GM12865 (cell line): ENCODE measurements at regions not wholly inside any gene's neighbourhood (a gene's known extent, or its start where the extent isn't known, plus 50 kb on each side); places are given as distances from the start of the nearest gene placed in this dataset.

ENCODE experiments used
- DNase-seq: peaks from one replicate; pipeline ENCODE4 v3.0.0; 2010; ENCODE audit warnings: low read depth
- H3K4me3 ChIP-seq: 2 replicates; pipeline ENCODE4 v1.5.1; 2011; ENCODE audit warnings: mild to moderate bottlenecking, low read depth, low read length, control low read depth
- CTCF ChIP-seq: IDR thresholded peaks from 2 replicates; pipeline ENCODE4 v1.5.1; 2011; ENCODE audit warnings: low read length, control low read depth, low read depth, inconsistent platforms; ENCODE audit not compliant: insufficient read depth; ENCODE audit errors: missing control alignments

GRCh38 chr7:41501006-41501405 is 201.9 kb downstream of the INHBA start:
- TF ChIP-seq CTCF: no peak
- DNase-seq: no peak
- no peak overlapping the region for H3K4me3 ChIP-seq

GRCh38 chr7:41492603-41493002 is 210.3 kb downstream of the INHBA start:
- no peak for TF ChIP-seq CTCF
- DNase-seq: no peak
- H3K4me3 ChIP-seq: no peak overlapping the region

DNA sequence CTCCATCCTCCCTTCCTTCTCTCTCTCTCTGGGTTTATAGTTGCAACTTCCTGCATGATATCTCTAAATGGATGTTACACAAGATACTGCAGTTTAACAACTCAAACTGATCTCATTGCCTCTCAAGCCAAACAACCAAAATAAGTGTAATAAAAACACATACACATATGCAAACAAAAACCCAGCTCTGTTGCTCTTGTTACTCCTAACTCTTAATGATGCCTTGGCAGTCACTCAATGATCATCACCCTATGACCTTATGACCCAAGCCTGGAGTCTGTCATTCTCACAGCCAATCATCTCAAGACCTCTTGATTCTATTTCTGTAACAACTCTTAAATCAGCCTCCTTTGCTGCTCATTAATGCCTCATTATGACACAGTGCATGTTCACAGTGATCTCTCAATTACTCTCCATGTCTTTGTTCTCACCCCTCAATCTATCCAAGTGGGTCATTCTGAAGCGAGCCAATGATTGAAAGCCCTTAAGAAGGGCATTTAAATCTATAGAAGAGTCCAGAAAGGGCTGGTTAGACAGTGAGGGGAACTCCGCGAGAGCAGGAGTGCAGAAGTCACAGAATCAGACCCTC is 210.9 kb downstream of the INHBA start:
- TF ChIP-seq CTCF: no peak
- DNase-seq: no peak
- no peak overlapping the region for H3K4me3 ChIP-seq

DNA sequence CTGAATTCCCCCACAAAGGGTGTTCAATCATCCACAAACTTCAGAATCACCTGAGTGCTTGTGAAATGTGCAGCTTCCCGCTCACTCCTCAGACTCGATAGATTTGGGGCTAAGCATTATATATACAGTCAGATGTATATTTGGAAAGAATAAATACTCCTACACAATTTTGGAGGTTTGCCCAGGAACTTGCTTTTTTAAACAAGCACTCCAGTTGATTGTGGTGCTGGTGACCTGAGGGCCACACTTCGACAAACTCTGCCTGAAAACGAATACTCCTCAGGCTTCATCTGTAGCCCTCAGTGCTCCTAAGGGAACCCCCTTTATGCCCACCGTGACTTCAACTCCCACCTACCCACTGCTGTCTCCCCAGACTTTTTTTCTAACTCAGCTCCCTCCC is 211.6 kb downstream of the INHBA start:
- no peak overlapping the region for H3K4me3 ChIP-seq
- DNase-seq: no peak
- no peak for TF ChIP-seq CTCF

GRCh38 chr7:41489885-41490284 is 213.0 kb downstream of the INHBA start:
- no peak overlapping the region for H3K4me3 ChIP-seq
- no peak for DNase-seq
- no peak for TF ChIP-seq CTCF

DNA sequence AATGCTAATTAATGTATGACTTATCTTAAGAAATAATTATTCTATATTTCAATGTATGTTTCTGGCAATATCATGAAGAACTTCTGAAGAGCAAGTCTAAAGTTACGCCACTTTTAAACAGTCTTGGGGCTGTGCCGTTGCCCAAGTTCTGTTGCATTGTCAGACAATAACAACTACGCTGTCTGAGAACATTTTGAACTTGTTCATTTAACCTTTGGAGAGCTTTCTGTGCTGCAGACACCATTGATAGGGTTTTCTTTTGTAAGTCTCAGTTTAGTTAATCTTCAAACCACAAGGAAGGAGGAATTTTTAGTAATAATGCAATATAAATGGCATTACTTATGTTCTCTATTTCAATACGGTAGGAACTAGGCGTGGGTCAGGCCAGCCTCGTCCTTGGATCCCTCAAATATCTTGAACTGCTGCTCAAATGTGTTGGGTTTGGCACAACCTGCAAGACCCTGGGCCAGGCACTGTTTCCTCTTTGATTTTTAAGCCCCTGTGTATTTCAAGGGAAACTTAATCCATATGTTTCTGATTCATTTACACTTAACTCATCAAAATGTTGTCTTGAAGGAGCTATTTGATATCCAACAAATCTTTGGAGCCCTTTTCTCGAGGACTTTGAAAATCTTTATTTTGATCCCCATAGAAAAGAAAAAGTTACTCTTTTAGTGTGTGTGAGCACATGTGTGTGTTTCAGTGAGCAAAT is 215.5 kb downstream of the INHBA start:
- no peak for TF ChIP-seq CTCF
- no peak overlapping the region for H3K4me3 ChIP-seq
- no peak for DNase-seq

DNA sequence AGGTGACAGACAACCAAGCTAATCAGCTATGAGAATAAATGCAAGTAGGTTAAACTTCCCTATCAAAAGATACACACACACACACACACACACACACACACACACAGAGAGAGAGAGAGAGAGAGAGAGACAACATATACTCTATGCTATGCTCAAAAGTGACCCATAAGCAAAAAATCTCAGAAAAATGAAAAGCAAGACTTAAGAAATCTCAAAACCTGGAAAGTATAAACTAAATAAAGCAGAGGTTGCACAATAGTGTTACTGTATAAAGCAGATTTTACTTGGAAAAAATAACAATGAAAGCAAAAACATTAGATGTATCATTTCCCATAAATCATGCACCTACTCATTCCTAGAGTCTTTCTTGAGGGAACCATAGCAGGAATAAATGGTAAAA is 221.5 kb downstream of the INHBA start:
- TF ChIP-seq CTCF: no peak
- no peak for DNase-seq
- no peak overlapping the region for H3K4me3 ChIP-seq
